HG03469 (cell line): ENCODE measurements at regions not wholly inside any gene's neighbourhood (a gene's known extent, or its start where the extent isn't known, plus 50 kb on each side); places are given as distances from the start of the nearest gene placed in this dataset.

Experiments used
- ATAC-seq: cut with Tn5 transposase; IDR thresholded peaks from one replicate; pipeline ENCODE4 v1.9.1; 2021; ENCODE audit warnings: mild to moderate bottlenecking, moderate library complexity, moderate number of reproducible peaks; ENCODE audit not compliant: unreplicated experiment

DNA sequence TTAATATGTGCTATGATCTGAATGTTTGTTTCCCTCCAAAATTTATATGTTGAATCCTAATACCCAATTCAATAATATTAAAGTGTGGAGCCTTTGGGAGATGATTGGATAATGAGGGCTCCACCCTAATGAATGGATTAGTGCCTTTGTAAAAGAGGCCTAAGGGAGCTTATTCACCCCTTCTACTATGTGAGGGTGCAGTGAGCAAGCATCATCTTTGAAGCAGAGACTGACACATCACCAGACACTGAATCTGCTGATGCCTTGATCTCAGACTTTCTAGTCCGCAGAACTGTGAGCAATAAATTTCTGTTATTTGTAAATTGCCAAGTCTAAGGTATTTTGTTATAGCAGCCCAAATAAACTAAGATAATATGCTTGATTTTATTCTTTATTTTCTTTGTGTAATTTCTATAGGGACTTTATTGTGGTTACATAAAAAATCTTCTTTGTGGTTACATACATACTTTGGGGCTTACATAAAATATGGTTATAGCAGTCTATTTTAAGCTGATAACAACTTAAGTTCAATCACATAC is 131.1 kb upstream of the SLC38A2 start:
- ATAC-seq: no peak

DNA sequence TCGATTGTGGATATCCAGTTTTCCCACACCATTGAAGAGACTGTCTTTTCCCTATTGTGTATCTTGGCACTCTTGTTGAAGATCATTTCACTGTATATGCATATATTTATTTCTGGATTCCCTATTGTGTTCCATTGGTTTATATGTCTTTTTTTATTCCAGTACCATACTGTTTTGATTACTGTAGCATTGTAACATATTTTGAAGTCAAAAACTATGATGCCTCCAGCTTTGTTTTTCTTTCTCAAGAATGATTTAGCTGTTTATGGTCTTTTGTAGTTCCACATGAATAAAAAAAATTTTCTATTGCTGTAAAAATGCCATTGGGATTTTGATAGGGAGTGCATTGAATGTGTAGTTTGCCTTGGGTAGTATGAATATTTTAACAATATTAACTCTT is 128.1 kb upstream of the SLC38A2 start:
- ATAC-seq: no peak

DNA sequence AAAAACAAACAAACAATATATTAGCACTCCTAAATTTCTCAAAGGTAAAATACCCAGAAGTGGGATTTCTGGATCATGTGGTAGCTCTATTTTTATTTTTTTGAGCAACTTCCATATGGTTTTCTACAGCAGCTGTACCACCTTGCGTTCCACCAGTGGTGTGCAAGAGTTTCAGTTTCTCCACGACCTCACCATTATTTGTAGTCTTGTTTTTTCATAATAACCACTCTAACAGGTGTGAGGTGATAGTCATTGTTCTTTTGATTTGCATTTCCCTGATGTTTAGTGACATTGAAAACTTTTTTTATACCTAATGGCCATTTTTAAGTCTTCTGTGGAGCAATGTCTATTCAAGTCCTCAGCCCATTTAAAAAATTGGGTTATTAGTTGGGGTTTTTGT is 127.3 kb upstream of the SLC38A2 start:
- ATAC-seq: peak; percentile 52

DNA sequence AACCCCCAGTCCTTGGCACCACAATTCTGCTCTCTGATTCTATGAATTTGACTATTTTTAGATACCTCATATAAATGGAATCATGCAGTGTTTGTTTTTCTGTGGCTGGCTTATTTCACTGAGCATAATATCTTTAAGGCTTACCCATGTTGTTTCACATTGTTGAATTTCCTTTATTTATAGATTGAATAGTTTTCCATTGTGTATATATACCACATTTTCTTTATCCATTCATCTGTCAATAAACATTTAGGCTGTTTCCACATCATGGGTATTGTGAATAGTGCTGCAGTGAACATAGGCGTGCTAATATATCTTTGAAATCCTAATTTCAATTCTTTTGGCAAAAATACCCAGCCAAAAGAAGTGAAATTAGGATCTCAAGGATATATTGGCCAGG is 126.7 kb upstream of the SLC38A2 start:
- ATAC-seq: no peak

DNA sequence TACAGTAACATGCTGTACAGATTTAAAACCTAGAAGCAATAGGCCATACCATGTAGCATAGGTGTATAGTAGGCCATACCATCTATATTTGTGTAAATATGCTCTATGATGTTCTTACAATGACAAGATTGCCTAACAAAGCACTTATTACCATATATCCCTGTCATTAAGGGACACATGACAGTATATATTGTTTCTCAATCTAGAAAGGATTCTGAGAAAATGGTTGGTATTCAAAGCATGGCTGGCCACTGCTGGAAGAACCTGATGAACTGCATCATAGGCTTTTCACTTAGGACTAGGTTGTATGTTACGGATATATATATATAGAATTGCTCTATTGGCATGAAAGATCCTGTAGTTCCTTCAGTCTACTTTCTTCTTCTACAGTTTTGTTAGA is 125.2 kb upstream of the SLC38A2 start:
- no peak for ATAC-seq

DNA sequence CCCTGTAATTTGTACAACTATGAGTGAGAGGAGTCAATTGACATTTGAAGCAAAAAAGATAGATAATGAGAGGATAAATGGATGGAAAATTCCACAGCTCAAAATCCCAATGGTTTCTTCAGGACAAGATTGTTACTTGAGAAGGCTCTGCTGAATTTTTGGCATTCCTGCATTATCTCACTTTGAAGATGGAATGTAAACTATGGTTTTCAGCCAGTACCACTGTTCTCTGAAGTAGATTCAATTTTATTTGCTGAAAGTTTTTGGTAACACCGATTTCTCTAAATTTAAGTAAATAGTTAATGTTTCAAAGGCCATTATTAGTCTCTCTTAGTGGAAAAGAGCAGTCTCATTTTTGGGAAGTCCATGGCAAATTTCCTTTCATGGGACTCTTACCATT is 121.9 kb upstream of the SLC38A2 start:
- ATAC-seq: no peak

DNA sequence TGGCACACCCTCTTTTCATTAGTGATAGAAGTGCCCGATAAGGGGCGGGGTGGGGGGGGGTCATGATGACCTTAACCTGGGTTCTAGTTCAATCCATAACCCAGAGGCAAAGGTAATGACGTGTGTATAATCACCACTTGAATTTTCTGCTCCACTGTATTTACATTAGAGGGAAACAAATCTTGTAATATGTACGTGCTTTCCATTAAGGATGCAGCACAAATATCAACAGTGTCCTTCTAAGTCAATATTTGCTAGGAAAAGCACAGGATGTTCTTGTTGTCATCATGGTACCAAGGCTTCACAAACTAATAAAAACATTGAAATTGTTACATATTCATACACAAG is 121.2 kb upstream of the SLC38A2 start:
- no peak for ATAC-seq

DNA sequence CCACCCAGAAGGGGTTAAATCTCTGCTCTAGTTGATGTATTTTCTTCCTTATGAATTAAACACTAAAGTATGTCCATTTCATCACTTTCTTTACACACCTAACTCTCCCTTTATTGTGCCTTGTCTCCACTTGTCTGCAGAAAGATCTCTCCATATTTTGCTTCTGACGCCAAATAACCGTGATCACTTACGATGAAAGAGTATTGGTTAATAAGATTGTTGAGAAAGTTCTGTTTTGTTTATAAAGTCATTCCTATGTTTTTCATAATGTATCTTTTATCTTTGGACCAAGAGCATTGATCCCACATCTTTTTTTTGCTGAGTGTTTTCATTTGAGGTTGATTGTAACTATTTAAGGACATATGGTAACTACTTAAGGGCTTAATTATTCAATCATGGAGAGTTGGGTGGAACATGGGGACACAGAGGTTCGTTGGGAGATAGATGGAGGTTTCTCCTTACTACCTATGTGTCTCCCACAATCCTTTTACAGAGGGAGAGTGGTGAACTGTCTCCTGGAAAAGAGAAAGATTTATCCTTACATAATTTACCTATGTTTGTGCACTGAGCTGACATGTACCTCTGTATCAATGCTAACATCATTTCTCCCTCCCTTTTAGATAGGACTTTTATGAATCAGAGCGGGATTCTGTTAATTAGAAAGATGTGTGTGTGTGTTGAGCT is 120.7 kb upstream of the SLC38A2 start:
- ATAC-seq: no peak

DNA sequence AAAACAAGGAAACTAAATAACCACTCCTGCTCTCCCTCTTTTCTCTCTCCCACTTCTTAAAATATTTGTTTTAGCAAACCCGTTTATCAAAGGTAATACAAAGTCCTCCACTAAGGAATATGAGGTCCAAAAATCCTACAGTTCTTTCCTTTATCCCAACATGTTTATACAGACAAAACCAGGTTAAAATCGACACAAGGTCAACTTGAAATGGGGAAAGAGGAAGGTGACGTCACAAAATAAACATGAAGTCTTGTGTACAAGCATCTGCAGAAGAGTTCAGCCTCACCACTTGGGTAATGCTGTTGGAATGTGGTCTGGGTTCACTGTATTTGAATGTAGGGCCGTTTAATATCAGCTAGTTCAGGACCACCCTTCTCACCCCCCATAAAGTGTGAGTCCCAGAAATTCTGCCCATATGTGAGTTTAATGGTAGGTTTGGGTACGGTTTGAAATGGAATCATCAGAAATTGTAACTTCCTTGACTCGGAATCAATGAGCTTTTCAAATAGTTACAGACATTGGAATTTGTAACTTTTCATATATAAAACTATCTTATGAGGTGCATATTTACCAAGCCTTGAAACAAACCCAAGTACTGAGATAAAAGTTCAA is 120.0 kb upstream of the SLC38A2 start:
- no peak for ATAC-seq

DNA sequence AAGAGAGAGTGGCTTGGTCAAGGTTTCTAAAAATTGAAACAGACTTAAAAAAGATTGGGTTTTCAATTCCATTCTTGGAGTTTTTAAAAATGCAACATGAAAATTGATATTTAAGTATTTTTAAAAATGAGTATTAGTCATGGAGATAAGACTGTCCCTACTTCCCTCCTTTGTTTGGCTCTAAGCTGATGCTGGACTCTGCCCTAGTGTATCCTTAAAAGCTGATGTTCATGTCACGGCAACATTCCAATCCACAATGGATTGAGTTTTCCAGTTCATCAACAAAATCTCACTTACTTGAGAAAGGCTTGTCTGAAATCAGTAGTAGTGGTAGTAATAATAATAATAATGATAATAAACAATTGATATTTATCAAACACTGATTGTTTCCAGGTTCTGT is 119.0 kb upstream of the SLC38A2 start:
- ATAC-seq: no peak

DNA sequence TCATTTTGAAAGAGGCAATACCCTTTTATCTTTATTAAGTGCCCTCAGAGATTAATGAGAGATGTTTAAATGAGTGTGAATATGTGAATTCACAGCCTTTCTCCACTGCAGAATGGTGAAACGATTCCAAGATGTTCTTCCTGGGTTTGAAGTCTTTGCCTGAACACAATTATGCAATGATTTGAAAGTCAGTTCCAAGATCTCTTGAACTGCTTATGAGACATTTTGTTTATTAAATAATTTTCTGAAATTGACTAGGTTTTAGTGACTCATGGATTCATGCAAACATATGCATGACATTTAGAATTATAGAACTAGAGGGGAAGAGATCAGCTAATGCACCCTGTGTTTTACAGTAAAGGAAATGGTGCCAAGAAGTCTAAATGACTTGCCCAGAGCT is 118.1 kb upstream of the SLC38A2 start:
- no peak for ATAC-seq

DNA sequence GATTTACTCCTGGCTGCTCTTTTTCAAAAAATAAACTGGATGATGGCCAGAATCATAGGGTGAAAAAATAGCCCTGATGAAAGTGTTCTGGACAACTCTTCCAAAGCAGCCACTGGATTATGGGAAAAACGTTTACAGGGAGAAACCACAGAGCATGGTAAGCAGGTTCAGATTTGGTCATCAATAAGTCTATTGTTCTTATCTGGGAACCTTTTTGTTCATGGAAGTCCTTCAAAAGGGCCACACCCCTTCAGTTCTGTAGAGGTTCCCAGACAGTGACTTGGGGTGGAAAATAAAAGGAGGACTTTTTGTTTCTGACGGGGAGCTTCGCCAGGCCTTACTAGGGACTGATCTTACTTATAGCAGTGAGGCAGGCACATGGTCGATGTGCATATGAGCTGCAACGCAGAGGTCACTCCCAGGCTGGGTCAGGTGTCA is 117.4 kb upstream of the SLC38A2 start:
- no peak for ATAC-seq

DNA sequence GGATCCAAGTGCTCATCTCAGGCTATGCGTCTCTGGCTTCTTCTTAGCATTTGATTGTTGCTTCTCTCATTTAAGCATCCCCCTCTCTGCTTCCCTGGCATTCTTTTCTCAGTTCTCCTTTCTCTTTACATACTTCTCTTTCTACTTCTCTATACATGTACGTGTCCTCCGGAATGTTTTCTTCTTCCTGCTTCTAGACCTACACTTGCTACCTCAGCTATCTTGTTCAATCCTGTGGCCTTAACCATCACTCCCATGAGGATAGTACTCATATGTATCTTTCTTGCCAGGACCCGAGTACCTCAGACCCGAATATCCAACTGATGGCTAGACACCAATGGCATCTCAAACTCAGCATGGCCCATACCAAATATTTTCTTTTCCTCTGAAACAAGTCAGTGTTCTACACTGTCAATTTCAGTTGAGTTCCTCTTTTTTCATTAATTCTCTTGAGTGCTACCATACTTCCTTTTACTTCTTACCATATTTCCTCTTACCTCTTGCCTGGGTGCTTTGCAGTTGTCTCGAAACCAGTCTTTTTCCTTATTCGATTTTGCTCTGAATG is 115.1 kb upstream of the SLC38A2 start:
- ATAC-seq: no peak

DNA sequence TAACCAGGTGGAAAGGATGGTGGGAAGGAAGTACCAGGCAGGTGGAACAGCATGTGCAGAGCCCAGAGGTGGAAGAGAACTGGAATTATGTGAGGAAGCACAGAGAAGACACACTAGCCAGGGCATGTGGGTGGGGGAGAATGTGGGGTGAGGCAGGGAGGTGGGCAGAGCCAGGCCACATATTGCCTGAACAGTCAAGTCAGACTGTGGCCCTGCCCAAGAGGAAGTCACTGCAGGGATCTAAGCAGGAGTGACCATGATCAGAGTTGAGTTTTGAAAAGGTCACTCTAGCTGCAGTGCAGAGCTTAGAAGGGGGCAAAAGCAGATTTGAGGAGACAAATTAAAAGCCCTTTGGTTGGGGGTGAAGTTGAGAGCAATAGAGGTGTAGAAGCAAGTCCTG is 114.0 kb upstream of the SLC38A2 start:
- no peak for ATAC-seq

DNA sequence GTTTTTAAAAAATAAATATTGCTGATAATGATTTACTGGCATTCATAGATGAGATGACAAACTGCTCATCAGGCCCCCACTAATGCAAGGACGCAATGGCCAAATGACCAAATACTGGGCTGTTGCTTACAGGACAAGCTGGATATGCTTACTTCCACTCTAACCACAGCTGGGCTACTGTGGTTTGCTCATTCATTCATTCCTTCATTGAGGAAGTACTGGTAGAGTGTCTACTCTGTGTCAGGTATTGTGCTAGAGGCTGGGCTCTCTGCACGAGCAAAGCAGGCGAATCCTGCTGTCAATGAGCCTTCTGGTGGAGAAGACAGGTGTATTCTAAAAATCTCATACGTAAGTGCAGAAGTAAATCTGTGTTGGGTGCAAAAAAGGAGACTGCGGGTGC is 113.3 kb upstream of the SLC38A2 start:
- ATAC-seq: no peak

DNA sequence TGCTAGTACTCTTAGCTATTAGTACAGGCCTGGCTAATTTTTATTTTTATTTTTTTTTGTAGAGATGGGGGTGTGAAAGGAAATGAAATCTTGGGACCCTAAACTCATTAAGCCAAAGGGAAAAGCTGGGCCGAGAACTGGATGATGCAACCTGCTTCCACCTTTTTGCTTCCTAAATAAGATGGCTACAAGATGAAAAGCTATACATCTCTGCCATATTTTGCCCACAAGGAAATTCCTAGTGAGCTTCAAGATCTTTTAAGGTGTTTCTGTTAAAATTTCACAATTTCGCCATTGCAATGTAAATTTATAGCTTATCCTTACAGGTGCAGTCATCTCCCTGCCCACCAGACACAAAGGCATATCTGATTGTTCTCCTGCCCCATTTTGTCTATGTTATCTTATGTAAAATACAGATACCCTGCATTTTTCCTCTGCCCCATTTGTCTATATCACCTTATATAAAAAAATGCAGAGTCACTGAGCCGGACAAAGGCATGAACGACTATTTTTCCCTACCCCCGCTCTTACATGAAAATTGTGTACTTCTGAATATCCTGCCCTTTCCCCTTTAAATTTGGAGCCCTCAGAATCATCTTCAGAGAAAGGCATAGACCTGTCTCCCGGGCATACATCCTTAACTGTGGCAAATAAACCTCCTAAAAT is 112.0 kb upstream of the SLC38A2 start:
- ATAC-seq: no peak

DNA sequence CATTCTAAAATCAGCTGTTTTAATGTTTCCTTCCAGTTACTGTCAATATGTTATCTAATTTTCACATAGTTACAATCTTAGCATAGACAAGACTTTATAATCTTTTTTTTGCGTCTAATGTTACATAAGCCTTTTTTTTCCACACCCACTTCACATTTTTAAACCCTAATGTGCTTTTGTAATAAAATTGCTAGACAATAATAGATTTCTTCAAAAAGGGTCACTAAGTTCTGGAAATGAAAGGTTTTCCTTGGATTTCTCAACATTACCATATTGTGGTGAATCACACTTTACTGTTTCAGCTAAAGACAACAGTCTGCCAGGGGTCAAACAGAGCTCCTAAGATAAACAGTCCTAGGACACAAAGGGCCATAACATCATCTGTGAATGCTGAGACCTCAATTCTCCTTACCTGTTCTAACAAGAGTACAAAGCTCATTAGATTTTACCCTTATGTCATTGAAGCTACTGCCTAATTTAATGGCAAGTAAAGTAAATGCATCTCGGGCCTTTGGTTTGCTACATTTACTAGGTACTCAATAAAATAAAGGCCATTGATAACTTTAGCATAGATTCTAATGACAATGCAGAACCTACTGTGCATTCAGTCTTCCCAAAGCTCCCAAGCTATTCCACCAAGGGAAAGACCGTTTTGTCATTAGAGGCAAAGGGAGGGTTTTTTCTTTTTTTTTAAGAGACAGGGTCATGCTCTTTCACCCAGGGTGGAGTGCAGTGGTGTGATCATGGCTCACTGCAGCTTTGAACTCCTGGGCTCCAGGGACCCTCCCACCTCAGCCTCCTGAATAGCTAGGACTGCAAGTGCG is 111.2 kb upstream of the SLC38A2 start:
- ATAC-seq: no peak

DNA sequence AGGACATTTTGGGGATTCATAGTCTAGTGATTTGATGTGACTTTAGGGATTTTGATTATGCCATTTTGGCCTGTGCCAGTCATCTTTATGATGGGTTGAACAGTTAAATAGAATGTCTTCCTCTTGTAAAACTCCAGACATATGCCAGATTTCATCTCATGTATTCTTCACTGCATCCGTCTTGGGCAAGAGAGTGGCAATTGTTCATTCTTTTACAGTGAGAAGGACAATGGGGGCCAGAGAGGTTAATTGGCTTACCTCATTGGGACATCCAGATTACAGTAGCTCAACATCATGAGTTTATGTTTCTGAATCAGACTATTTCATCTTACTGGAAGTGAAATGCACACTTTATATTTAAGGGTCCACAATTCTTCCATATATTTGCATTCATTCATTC is 108.2 kb upstream of the SLC38A2 start:
- no peak for ATAC-seq

DNA sequence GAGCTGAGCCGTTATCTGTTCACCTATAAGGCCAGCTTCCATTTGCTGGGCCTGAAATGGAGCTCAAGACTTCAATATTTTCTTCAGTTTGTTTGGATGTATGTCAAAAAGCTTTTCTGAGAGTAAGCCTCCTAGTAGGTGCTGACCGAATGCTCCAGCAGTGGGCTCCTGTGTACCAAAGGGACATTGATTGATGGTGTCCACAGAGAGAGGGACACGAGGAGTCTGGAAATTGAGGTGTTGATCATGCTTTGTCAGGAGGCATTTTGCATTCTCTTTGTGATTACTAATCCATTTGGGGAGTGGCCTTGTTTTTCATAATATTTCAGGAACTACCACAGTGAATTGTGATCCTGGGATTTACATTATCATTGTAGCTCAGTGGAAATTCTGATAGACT is 107.7 kb upstream of the SLC38A2 start:
- no peak for ATAC-seq

DNA sequence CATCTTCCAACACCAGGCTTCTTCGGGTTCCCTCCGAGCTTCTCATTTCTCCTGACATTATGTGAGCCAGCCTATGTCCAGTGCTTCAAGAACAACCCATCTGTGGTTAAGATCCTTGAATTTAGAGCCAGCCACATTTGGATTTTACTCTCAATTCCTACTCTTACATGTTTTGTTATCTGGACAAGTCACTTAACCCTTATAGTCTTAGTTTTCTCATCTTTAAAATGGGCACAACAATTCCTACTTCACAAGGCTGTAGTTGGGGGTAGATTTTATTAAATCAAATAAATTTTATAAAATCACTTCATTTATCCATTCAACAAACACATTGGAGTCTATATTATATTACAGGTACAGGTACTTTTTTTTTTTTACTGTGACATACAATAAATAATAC is 105.5 kb upstream of the SLC38A2 start:
- no peak for ATAC-seq

DNA sequence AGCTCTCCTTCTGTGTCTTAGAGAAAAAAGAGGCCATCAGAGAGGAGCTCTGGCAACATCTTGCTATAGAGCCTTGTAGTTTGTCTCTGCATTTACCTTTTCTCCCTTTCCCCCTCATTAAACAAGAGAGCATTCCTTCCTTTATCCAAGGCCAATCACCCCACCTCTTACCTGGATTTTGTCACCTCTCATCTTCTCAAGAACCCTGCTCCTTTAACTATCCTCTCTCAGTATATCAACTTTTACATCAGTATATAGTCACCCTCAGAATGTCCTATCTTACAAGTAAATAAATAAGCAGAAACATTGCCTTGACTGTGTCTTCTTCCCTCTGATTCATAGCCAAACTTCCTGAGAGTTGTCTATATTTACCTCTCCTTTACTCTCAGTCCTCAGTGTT is 105.0 kb upstream of the SLC38A2 start:
- no peak for ATAC-seq
